IPS-15b (cell line): ENCODE measurements at regions not wholly inside any gene's neighbourhood (a gene's known extent, or its start where the extent isn't known, plus 50 kb on each side); places are given as distances from the start of the nearest gene placed in this dataset.

Experiments used
- H3K27me3 ChIP-seq: one replicate; pipeline ENCODE4 v1.6.1; 2013; ENCODE audit warnings: low read length; ENCODE audit not compliant: control insufficient read depth, insufficient read depth
- H3K36me3 ChIP-seq: one replicate; pipeline ENCODE4 v1.6.1; 2013; ENCODE audit warnings: low read length; ENCODE audit not compliant: control insufficient read depth, insufficient read depth
- H3K4me1 ChIP-seq: one replicate; pipeline ENCODE4 v1.6.1; 2013; ENCODE audit warnings: mild to moderate bottlenecking, low read length; ENCODE audit not compliant: control insufficient read depth, insufficient read depth
- H3K4me3 ChIP-seq: one replicate; pipeline ENCODE4 v1.5.1; 2013; ENCODE audit warnings: low read depth, low read length
- H3K9ac ChIP-seq: one replicate; pipeline ENCODE4 v1.6.1; 2013; ENCODE audit warnings: low read depth, mild to moderate bottlenecking, low read length
- H3K9me3 ChIP-seq: one replicate; pipeline ENCODE4 v1.6.1; 2013; ENCODE audit warnings: mild to moderate bottlenecking, low read length; ENCODE audit not compliant: control insufficient read depth, insufficient read depth

DNA sequence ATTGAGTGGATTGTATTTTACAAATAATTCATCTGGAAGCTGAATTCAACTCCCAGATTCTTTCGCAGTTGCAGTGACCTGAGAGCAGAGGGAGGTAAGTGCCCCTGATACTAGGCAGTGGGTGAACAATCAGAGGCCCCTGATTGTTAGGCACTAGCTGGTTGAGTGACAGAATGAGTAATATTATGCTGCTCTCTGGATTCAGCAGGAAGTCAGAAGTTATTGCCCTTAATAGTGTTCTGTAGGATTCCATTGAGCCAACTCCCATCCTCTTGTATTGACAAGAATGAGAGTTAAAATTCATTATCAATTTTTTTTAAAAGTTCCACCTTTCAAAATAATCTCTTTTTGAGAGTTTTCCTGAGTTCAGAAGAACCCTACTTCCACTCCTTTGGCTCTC lies 301.2 kb downstream of the DTWD2 start:
- Histone ChIP-seq H3K9me3 (no peaks in the 10 kb centered on the region), H3K4me3 (no peak overlapping the region), H3K9ac (no peak overlapping the region), H3K27me3 (no peaks in the 10 kb centered on the region), H3K36me3 (no peaks in the 10 kb centered on the region), H3K4me1 (no peaks in the 10 kb centered on the region)

DNA sequence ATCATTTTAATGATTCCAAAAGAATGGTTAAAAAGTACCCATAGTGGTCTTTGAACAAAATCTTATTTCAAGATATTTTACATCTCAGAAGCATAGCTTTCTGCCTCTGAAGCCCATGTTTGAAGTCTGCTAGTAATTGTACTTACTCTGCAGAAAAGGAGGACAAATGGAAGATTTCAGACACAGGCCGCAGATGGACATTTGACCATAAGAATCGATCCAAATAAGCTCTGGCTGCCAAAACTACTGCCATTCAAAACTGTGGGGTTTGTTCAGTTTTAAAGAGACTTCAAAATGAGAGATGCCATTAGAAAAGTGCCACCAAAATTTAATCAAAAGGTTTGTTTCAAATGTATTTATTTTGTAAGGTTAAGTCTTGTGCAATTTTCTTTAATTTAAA lies 306.7 kb downstream of the DTWD2 start:
- no peak overlapping the region for H3K4me3 ChIP-seq
- H3K9ac ChIP-seq = no peak overlapping the region
- H3K9me3 ChIP-seq = no peaks in the 10 kb centered on the region
- H3K27me3 ChIP-seq = no peaks in the 10 kb centered on the region
- H3K36me3 ChIP-seq = no peaks in the 10 kb centered on the region
- H3K4me1 ChIP-seq = no peaks in the 10 kb centered on the region

DNA sequence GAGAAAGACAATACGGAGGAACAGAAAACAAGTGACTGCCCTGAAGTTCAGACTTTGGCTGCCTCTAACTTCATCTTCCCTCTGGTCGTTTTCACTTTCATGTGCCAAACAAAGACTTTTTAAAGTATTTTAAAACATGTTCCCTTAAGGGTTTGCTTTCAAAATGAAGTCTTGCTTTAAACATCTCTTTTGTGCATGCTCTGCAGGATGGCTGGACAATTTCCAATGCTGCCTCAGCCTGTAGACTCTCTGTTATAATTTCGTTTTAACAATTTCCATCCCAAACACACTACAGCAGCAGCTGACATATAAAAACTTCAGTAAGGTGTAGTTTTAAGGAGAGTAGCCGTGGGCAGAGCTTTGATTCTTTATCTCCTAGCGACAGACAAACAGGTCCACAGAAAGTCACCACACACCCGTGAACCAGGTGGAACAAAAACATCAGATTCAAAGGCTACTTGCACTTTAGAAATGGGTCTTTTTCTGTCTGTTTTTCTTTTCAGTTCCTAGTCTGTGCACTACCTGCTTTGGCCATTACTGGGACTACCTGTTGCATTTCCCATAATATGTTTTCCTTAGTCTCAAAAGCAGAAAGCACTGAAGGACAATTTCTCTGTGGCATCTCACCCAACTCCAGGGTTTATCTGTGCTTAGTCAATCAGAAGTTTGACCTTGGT lies 308.9 kb downstream of the DTWD2 start:
- no peak overlapping the region for H3K4me3 ChIP-seq
- no peak overlapping the region for H3K9ac ChIP-seq
- no peaks in the 10 kb centered on the region for H3K9me3 ChIP-seq
- no peaks in the 10 kb centered on the region for H3K36me3 ChIP-seq
- no peaks in the 10 kb centered on the region for H3K27me3 ChIP-seq
- no peaks in the 10 kb centered on the region for H3K4me1 ChIP-seq

DNA sequence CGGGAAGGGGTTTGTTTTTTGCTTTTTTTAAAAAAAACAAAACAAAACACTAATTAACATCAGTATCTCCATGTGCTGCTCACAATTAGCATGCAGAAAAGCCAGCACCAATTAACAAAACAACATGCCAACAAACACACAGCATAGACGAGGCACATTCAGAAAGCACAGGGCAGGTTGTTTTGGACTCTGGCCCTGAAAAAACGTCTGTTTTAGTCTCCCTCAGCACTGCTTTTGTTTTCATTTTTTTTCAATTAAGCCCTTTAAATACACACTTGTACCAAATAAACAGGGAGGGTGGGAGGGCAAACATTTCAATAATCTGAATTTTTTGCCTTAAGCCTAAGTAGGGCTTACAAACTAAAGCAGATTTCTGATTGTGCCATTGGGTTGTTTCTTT lies 309.6 kb downstream of the DTWD2 start:
- no peak overlapping the region for H3K4me3 ChIP-seq
- H3K27me3 ChIP-seq = no peaks in the 10 kb centered on the region
- H3K4me1 ChIP-seq = no peaks in the 10 kb centered on the region

DNA sequence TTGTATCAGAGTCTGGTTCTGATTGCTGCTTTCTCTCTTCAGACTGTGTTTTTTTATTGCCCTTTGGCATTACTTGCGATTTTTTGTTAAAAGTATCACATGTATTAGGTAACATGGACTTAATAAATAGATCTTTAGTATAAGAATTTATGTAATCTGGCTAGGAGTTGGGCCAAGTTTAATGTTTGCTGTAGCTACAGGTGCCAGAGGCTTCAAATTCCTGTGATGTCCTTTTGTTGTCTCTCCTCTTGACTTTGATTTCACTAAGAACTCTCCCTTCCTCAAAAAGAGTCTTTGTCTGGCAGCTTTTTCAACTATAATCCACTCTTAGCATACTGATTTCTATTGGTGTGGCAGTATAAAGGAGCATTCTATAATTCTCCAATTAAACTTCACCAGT lies 313.1 kb downstream of the DTWD2 start:
- Histone ChIP-seq H3K4me3 (no peak overlapping the region), H3K4me1 (no peaks in the 10 kb centered on the region), H3K27me3 (no peaks in the 10 kb centered on the region), H3K9ac (no peak overlapping the region), H3K36me3 (no peaks in the 10 kb centered on the region), H3K9me3 (no peaks in the 10 kb centered on the region)

More for the DNA sequence above, 309.6 kb downstream of the DTWD2 start:
- Histone ChIP-seq H3K9ac (no peak overlapping the region), H3K9me3 (no peaks in the 10 kb centered on the region), H3K36me3 (no peaks in the 10 kb centered on the region)

DNA sequence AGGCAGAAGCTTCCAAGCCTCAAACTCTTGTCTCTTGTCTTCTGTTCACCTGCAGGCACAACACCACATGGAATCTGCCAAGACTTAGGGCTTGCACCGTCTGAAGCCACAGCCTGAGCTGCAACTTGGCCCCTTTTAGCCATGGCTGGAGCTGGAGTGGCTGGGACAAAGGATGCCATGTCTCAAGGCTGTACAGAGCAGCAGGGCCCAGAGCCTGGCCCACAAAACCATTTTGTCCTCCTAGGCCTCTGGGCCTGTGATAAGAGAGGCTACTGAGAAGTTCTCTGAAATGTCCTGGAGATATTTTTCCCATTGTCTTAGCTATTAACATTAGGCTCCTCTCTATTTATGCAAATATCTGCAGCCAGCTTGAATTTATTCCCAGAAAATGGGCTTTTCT lies 330.8 kb downstream of the DTWD2 start:
- Histone ChIP-seq H3K4me1 (no peaks in the 10 kb centered on the region), H3K9me3 (peaks cover 14% of the 10 kb centered on the region), H3K9ac (no peak overlapping the region), H3K4me3 (no peak overlapping the region), H3K36me3 (no peaks in the 10 kb centered on the region), H3K27me3 (no peaks in the 10 kb centered on the region)

DNA sequence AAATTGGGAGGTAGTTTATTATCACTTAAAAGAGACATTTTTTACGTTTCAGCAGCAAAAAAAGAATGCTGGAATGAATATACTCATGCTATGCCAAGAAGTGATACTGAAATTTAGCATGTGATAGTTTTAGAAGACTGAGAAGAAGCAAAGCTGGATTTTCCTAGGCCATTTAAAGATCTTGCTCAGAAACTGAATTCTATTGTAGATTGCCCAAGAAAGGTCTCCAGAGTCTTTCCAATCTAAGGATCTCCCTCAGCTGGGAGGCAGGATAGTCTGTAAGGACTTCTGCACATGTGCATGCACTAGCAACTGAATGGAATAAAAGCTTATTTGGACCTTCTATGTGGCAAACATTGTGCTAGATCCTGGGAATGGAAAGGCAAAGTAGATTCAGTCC lies 334.5 kb downstream of the DTWD2 start:
- no peak overlapping the region for H3K9ac ChIP-seq
- peaks cover 14% of the 10 kb centered on the region for H3K9me3 ChIP-seq

DNA sequence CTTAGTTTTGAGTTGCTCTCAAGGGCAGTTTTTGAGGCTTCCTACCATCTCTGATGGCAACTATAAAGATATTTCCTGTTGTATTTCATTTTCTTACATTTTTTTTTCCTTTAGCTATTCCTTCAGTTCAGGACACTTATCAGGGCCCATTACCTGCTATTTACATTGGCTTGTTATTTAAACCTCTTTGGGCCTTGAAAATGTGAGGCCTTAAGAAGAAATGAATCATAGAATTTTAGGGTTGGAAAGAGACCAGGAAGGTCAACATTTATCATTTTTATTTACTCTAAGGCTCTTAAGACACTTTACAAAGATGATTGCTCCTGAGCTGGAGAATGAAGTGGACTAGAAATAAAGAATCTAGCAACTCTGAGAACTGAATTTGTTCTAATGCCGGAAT lies 335.2 kb downstream of the DTWD2 start:
- no peaks in the 10 kb centered on the region for H3K27me3 ChIP-seq
- no peak overlapping the region for H3K4me3 ChIP-seq
- peaks cover 12% of the 10 kb centered on the region for H3K9me3 ChIP-seq
- H3K9ac ChIP-seq = no peak overlapping the region
- H3K36me3 ChIP-seq = no peaks in the 10 kb centered on the region
- H3K4me1 ChIP-seq = no peaks in the 10 kb centered on the region

More for the DNA sequence above, 334.5 kb downstream of the DTWD2 start:
- Histone ChIP-seq H3K4me3 (no peak overlapping the region), H3K36me3 (no peaks in the 10 kb centered on the region), H3K4me1 (no peaks in the 10 kb centered on the region), H3K27me3 (no peaks in the 10 kb centered on the region)

DNA sequence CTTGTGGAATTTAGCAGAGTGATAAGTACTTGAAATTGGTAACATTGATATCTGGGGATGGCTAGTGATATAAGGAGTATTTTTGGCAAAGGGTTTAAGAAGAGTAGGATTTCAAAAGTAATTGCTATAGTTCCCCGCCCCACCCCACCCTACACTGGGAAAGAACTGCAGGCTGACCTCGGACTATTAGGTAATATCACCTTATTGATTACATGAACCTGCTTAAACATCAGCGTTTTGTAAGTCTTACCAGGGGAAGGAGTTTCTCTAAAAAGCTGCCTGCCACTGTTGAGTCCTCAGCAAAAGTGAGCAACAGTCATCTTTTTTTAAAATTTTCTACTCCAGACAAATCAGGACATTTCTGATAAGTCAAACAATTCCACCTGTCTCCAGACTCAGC lies 337.3 kb downstream of the DTWD2 start:
- H3K9me3 ChIP-seq = no peaks in the 10 kb centered on the region
- no peak overlapping the region for H3K9ac ChIP-seq
- H3K27me3 ChIP-seq = no peaks in the 10 kb centered on the region
- no peak overlapping the region for H3K4me3 ChIP-seq
- no peaks in the 10 kb centered on the region for H3K4me1 ChIP-seq
- no peaks in the 10 kb centered on the region for H3K36me3 ChIP-seq

DNA sequence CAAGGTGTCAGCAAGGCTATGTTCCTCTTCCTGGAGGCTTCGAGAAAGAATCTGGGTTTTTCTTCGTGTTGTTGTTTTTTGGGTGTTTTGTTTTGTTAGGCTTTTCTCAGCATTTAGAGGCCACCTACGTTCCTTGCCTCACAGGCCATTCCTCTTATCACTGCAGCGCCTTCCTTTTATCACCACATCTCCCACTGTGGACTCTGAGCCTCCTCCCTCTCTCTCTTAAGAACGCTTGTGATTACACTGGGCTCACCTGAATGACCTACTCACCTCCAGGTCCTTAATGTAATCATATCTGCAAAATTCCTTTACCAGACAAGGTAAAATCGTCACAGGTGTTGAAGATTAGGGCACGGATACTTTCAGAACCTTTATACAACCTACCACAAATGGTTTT lies 340.8 kb downstream of the DTWD2 start:
- no peaks in the 10 kb centered on the region for H3K4me1 ChIP-seq
- no peak overlapping the region for H3K4me3 ChIP-seq
- H3K27me3 ChIP-seq = no peaks in the 10 kb centered on the region
- H3K36me3 ChIP-seq = no peaks in the 10 kb centered on the region
- H3K9me3 ChIP-seq = no peaks in the 10 kb centered on the region
- no peak overlapping the region for H3K9ac ChIP-seq

DNA sequence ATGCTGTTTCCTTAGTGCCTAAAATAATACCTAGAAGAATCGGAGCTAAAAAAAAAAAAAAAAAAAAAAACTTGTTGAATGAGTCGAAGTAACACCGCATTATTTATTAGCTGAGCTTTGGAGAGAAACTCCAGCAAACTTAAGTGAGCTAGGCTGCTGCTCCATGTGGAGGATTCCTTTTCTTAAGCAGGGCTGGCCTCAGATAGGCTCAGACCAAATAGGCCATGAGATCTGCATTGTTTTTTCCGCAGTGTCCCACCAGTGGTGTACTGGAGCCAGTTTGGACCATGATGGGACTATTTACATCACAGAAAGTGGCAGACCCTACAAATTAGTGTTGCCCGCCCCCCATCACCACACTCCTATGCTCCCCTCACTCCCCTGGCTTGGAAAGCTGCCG lies 341.4 kb downstream of the DTWD2 start:
- Histone ChIP-seq H3K4me1 (no peaks in the 10 kb centered on the region), H3K9ac (no peak overlapping the region)

DNA sequence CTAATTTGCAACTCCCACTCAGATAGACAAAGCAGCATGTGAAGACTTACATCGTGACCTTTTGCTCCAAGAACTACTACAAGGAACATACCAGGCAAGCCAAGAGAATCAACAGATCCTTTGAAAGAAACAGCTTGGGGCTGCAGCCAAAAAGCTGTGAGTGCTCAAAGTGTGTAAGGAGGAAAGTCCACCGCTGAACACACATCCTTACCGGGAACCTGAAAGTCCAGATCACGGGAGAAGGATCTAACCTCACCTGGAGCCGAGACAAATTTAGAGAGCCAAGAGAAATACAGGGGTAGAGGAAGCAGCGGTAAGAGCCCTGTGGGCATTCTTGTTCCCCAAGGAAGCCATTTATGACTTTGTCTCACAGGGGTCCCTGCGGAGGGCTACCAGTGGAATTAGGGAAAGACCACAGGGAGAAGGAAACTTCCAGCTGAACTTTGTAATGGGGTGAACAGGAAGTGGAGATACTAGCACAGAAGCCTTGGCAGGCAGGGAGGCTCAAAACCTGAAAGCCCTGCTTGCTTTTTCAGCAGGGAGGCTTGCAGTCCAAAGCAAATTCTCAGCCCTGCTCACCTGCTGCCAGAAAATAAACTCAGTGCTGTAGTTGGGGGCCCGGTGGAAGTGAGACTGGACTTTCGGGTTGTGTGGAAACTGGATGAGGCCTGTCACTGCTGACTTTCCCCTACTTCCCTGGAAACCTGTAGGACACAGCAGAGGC lies 350.2 kb downstream of the DTWD2 start:
- no peaks in the 10 kb centered on the region for H3K36me3 ChIP-seq
- no peaks in the 10 kb centered on the region for H3K9me3 ChIP-seq
- H3K4me3 ChIP-seq = no peak overlapping the region
- H3K9ac ChIP-seq = no peak overlapping the region
- H3K4me1 ChIP-seq = no peaks in the 10 kb centered on the region
- H3K27me3 ChIP-seq = no peaks in the 10 kb centered on the region

More for the DNA sequence above, 341.4 kb downstream of the DTWD2 start:
- no peak overlapping the region for H3K4me3 ChIP-seq
- H3K36me3 ChIP-seq = no peaks in the 10 kb centered on the region
- H3K9me3 ChIP-seq = no peaks in the 10 kb centered on the region
- no peaks in the 10 kb centered on the region for H3K27me3 ChIP-seq
